OCI-LY7 (cell line): ENCODE measurements at regions not wholly inside any gene's neighbourhood (a gene's known extent, or its start where the extent isn't known, plus 50 kb on each side); places are given as distances from the start of the nearest gene placed in this dataset.

Experiments used
- EZH2phosphoT487 ChIP-seq: fragments of 200-600 bp; sonication (generic); IDR thresholded peaks from 2 replicates; pipeline ENCODE4 v1.6.1; 2018; ENCODE audit warnings: low read depth, borderline replicate concordance, mild to moderate bottlenecking, mixed run types, antibody characterized with exemption, low read length, moderate library complexity, mixed read lengths
- TF ChIP-seq, protein P1 (sequence below): fragments of 200-600 bp; sonication (generic); conservative IDR thresholded peaks from 2 replicates; pipeline ENCODE4 v1.5.1; 2014; ENCODE audit warnings: mild to moderate bottlenecking, antibody characterized with exemption, low read length, moderate library complexity, mixed read lengths

DNA sequence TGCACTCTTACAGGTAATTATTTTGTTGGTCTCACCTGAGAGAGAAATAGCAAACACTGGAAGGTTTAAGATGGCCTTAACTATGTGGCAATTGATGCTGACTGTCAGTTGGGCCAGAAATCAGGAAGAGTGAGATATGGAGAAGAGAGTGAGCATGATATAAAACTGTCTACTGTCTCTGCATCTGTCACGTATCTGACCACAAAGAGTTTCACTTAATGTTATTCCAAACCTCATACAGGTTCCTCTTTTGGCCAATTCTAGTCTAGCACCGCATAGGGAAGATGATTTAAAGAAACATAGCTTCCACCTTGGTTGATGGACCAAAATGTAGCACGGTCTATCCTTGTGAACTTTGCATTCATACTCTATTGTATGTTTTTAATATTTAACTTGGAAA is 381.0 kb upstream of the BOD1L1 start:
- TF ChIP-seq, protein P1, sequence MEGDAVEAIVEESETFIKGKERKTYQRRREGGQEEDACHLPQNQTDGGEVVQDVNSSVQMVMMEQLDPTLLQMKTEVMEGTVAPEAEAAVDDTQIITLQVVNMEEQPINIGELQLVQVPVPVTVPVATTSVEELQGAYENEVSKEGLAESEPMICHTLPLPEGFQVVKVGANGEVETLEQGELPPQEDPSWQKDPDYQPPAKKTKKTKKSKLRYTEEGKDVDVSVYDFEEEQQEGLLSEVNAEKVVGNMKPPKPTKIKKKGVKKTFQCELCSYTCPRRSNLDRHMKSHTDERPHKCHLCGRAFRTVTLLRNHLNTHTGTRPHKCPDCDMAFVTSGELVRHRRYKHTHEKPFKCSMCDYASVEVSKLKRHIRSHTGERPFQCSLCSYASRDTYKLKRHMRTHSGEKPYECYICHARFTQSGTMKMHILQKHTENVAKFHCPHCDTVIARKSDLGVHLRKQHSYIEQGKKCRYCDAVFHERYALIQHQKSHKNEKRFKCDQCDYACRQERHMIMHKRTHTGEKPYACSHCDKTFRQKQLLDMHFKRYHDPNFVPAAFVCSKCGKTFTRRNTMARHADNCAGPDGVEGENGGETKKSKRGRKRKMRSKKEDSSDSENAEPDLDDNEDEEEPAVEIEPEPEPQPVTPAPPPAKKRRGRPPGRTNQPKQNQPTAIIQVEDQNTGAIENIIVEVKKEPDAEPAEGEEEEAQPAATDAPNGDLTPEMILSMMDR: no peak
- TF ChIP-seq EZH2phosphoT487: no peak
